Naive thymus-derived CD8-positive, alpha-beta T cell (primary cell): ENCODE measurements at regions not wholly inside any gene's neighbourhood (a gene's known extent, or its start where the extent isn't known, plus 50 kb on each side); places are given as distances from the start of the nearest gene placed in this dataset.

Experiments
- ATAC-seq, 2 donors: fragments of 150-1000 bp; cut with Tn5 transposase in 1 of 2; sonication (Bioruptor Pico), chemical (Tn5 transposase) in 1 of 2; 1 replicate in 1 of 2; 2 replicates in 1 of 2; pipeline ENCODE4 v1.10.0; 2021; ENCODE audit warnings: mild to moderate bottlenecking in 2 of 2, moderate library complexity in 2 of 2
- POLR2A ChIA-PET: fragments of 350-600 bp; sonication (Branson Sonifier 250); formaldehyde crosslinking; loops from one replicate; lab custom pipeline; 2021; ENCODE audit warnings: antibody characterized with exemption; lab: Charles Lee
- DNase-seq, 10 donors: peaks; one replicate each; pipeline versions ENCODE4 v3.0.0 to v3.0.0-alpha.2; 2020 to 2022
- H3K27ac Mint-ChIP-seq, 10 donors: one replicate each; pipeline ENCODE4 v1.8.0; 2020 to 2022; ENCODE audit warnings: mild to moderate bottlenecking in 10 of 10, mixed read lengths in 10 of 10, moderate library complexity in 4 of 10, inconsistent platforms in 1 of 10
- H3K27me3 Mint-ChIP-seq, 5 donors: one replicate each; pipeline ENCODE4 v1.8.0; 2021 to 2022; ENCODE audit warnings: mixed read lengths in 5 of 5
- H3K36me3 Mint-ChIP-seq, 3 donors: one replicate each; pipeline ENCODE4 v1.8.0; 2020 to 2022; ENCODE audit warnings: mixed read lengths in 3 of 3, mild to moderate bottlenecking in 2 of 3, inconsistent platforms in 1 of 3
- H3K4me1 Mint-ChIP-seq, 4 donors: one replicate each; pipeline ENCODE4 v1.8.0; 2021 to 2022; ENCODE audit warnings: mixed read lengths in 4 of 4
- H3K4me3 Mint-ChIP-seq, 10 donors: one replicate each; pipeline ENCODE4 v1.8.0; 2020 to 2022; ENCODE audit warnings: mild to moderate bottlenecking in 10 of 10, mixed read lengths in 10 of 10, moderate library complexity in 6 of 10, inconsistent platforms in 1 of 10
- H3K9me3 Mint-ChIP-seq, 9 donors: one replicate each; pipeline ENCODE4 v1.8.0; 2020 to 2022; ENCODE audit warnings: mixed read lengths in 9 of 9, mild to moderate bottlenecking in 3 of 9, inconsistent platforms in 1 of 9, moderate library complexity in 1 of 9

DNA sequence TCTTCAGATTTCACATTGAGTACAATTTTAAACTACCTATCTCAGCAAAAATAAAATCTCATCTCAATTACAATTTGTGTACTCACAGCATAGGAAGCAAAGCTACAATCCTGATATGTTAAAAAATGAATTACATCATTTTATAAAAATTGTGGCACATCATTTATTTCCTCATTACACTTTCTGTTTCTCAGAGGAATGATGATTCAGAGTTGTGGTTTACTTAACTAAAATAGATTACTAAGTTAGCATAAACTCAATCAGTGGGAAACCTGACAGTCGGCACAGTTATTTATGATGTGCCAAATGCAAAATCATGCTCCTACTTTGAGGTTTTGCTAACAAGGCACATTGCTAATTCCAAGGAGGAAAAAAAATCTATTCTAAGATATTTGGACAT lies 325.0 kb downstream of the FBXO8 start:
- H3K4me1 Mint-ChIP-seq = no peaks in the 10 kb centered on the region
- H3K36me3 Mint-ChIP-seq = no peaks in the 10 kb centered on the region
- peaks cover 0 to 14% (median 0%) of the 10 kb centered on the region in 9 donors for H3K9me3 Mint-ChIP-seq
- no peak overlapping the region for H3K4me3 Mint-ChIP-seq
- POLR2A ChIA-PET = no interaction called here
- no peak for DNase-seq
- H3K27me3 Mint-ChIP-seq = no peaks in the 10 kb centered on the region
- no peak for ATAC-seq
- H3K27ac Mint-ChIP-seq = no peak overlapping the region

DNA sequence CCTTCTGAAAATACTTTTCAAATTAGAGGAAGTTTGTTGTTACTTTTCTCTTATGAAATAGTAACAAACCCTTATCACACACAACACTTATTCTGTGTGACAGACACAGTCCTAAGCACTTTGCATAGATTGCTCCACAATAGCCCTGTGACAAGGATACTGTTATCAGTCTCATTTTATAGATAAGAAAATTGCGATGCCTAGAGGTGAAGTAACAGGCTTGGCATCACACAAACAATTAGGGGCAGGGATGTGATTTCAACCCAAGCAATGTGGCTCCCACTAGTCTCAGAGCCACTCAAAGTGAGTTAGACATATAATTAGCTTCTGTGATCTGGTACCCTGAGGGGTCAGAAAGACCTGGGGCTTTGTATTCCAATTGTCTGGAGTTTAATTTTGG lies 339.9 kb downstream of the FBXO8 start:
- Mint-ChIP-seq H3K9me3 (no peaks in the 10 kb centered on the region), H3K36me3 (no peaks in the 10 kb centered on the region), H3K27me3 (peaks cover 0 to 1% (median 0%) of the 10 kb centered on the region in 5 donors), H3K4me3 (no peak overlapping the region), H3K4me1 (no peaks in the 10 kb centered on the region), H3K27ac (no peak overlapping the region)
- DNase-seq (no peak), ATAC-seq (no peak)
- POLR2A ChIA-PET = no interaction called here

DNA sequence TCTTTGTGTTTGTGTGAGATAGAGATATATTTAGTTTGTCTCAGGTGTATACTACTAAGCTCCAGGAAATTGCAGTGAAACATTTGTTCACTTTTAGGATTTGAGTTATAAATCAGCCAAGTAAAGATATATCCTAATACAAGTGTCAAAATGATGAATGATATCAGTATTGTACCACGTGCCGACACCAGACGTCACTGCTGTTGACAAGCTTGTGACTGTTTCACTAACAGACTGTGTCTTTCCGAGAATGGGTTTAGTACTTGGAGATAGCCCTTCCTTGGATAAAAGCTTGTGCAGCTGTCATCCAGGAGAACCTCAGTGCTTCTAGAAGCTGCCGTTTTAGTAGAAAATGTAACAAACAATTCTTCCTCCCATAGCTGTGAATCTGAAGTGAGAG lies 343.3 kb downstream of the FBXO8 start:
- Mint-ChIP-seq H3K9me3 (no peaks in the 10 kb centered on the region), H3K36me3 (no peaks in the 10 kb centered on the region), H3K4me3 (no peak overlapping the region), H3K4me1 (no peaks in the 10 kb centered on the region), H3K27ac (no peak overlapping the region), H3K27me3 (peaks cover 3 to 12% (median 4%) of the 10 kb centered on the region in 5 donors)
- ATAC-seq (no peak), DNase-seq (no peak)
- POLR2A ChIA-PET = no interaction called here

DNA sequence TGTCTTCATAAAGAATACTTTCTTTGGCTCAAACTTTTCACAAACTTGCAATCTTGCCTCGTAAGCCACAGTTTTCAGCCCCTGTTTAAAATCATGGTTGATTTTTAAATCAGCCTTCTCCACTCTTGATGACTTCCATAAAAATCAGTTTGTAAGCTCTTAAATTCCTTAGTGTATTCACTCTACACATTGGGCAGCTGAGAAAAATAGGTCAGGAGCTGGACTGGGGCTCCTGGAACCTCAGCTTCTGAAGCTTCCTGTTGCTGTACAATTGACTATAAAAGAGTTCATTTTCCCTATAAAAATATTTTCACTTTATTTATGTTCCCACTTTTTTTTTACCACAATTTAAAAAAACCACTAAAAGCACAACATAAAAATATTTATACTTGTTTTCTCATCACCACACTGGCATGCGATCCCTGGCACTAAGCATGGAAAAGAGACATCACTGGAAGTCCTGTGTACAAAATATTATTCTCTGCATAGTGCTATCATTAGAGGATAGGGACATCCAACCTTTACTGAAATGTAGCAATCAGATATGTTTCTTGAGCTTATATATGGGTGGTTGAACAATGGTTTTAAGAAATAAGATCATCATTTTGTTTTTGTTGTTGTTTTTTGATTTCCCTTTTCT lies 345.7 kb downstream of the FBXO8 start:
- Mint-ChIP-seq H3K9me3 (no peaks in the 10 kb centered on the region), H3K27ac (no peak overlapping the region), H3K4me3 (no peak overlapping the region), H3K36me3 (no peaks in the 10 kb centered on the region), H3K27me3 (peaks cover 3 to 12% (median 5%) of the 10 kb centered on the region in 5 donors), H3K4me1 (no peaks in the 10 kb centered on the region)
- POLR2A ChIA-PET = no interaction called here
- ATAC-seq (no peak), DNase-seq (no peak)

DNA sequence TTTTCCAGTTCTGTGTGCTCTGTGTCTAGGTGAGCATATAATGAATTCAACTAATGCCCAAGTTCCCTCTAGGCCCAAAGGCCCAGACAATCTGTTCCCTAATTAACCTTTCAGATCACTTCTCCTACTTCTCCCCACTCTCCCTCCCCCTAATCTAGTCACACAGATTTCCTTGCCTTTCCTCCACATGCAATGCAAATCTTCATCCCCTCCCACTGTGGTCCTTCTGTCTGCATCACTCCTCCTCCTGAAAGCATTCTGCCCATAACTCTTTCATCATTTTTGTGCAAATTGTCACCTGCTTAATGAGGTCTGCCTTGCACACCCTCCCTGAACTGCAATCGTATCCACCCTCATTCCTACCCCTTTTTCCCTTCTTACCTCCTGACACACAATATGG lies 346.6 kb downstream of the FBXO8 start:
- Mint-ChIP-seq H3K4me3 (no peak overlapping the region), H3K4me1 (no peaks in the 10 kb centered on the region), H3K27ac (no peak overlapping the region), H3K9me3 (no peaks in the 10 kb centered on the region), H3K27me3 (peaks cover 3 to 12% (median 5%) of the 10 kb centered on the region in 5 donors), H3K36me3 (no peaks in the 10 kb centered on the region)
- ATAC-seq = no peak
- no peak for DNase-seq
- POLR2A ChIA-PET = no interaction called here

DNA sequence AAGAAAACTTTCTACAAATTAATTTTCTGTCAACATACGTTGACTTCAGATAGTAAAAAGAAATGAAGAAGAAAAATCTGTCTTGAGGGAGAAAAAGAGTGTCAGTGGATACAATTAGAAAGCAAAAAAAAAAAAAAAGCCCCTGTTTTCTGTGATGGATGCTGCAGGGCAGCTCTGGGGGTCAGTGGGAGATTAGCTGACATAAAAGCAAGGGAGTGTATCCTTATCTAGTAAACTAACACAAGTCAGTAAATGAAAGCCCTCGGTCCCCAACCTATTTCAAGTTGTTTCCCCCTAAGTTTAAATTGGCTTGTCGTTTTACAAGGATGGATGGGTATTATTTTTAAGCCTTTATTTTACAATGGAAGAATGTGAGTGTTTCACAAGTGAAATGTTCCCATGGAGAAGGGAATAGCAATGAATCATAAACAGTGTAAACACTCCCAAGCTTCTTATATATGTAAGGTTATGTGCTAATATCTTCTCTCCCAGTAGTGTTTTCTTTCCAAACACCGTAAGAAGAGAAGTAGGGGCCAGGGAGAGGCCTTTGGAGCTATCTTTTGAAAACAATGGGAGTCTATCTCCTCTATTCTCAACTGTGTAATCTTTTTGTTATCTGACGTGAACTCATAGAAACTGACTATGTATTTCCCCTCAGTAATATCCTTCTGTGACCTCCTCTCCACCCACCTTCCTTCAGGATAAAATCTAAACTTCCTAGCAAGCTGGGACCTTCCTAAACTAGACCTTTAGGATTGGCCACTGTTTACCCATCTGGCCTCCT lies 347.7 kb downstream of the FBXO8 start:
- ATAC-seq (no peak), DNase-seq (no peak)
- Mint-ChIP-seq H3K4me3 (no peak overlapping the region), H3K27me3 (peaks cover 3 to 12% (median 4%) of the 10 kb centered on the region in 5 donors), H3K27ac (no peak overlapping the region), H3K9me3 (no peaks in the 10 kb centered on the region), H3K4me1 (no peaks in the 10 kb centered on the region), H3K36me3 (no peaks in the 10 kb centered on the region)
- POLR2A ChIA-PET = no interaction called here

DNA sequence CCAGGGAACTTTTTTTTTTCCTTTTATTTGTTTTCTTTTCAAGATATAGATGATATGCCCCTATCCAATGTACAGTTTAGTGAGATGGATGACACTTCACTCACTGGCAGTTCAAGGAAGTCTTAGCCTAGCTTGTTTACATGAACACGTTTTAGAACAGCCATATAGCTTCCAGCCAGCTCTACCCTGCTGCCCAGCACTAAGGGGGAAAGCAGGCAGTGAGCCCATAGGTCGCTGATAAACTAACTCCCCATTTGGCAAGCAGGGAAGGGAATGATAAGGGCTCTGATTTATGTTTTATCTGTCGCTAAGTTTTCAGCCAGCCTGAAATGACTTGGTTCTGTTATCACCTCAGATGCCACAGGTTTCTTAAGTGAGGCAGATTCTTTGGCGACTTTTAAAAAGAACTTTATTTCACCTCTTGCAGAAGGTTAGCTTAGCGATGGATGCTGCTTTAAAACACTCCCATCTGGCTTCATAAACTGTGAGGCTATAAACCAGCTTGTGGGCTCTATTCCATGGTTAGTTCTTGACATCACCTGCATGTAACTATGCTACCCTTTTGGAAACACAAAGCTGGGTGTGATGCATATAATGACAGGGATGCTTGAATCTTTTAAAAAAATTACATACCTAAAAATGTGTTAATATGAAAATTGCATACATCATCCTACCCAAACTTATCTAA lies 348.4 kb downstream of the FBXO8 start:
- Mint-ChIP-seq H3K27ac (no peak overlapping the region), H3K4me1 (no peaks in the 10 kb centered on the region), H3K36me3 (no peaks in the 10 kb centered on the region), H3K4me3 (no peak overlapping the region), H3K27me3 (peaks cover 3 to 12% (median 4%) of the 10 kb centered on the region in 5 donors), H3K9me3 (no peaks in the 10 kb centered on the region)
- POLR2A ChIA-PET = no interaction called here
- ATAC-seq (no peak), DNase-seq (no peak)

DNA sequence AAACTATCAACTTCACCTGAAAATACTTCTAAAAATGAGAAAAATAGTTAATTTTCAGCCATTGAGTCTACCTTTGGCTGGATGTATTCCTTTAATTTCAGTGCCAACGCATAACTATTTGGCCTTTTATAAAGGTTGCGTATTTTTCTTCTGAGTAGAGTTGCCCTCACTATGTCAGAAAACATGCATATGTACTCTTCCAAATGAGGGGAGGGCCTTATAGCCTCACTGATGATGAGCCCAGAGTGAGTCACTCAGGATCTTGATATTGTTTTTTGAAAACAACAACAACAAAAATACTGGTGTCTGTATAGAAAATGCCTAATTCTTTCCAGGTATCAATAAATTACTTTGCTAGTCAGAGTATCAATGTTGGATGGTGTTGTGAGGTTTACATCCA lies 349.3 kb downstream of the FBXO8 start:
- ATAC-seq = no peak
- H3K27ac Mint-ChIP-seq = no peak overlapping the region
- H3K4me3 Mint-ChIP-seq = no peak overlapping the region
- no peaks in the 10 kb centered on the region for H3K4me1 Mint-ChIP-seq
- peaks cover 3 to 12% (median 4%) of the 10 kb centered on the region in 5 donors for H3K27me3 Mint-ChIP-seq
- no peaks in the 10 kb centered on the region for H3K9me3 Mint-ChIP-seq
- no peak for DNase-seq
- no peaks in the 10 kb centered on the region for H3K36me3 Mint-ChIP-seq
- POLR2A ChIA-PET = no interaction called here

DNA sequence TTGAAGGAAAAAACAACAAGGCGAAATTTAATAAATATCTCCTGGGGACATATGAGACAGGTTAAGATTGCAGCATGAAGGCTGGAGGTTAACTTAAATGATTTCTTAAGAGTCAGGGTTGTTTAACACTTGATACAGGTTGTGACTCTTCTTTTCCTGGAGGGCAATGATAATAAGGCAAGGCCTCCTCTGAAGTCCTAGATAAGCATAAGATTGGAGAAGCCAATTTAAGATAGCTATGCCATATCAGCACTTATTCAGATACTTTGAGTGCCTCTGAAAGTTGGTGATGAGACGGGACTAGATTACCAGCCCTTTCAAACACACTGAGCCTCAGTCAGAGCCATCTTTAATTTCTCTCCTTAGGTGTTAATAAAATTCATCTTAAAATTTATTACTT lies 350.8 kb downstream of the FBXO8 start:
- no peak for ATAC-seq
- peaks cover 3 to 12% (median 4%) of the 10 kb centered on the region in 5 donors for H3K27me3 Mint-ChIP-seq
- no peak overlapping the region for H3K4me3 Mint-ChIP-seq
- H3K4me1 Mint-ChIP-seq = no peaks in the 10 kb centered on the region
- no peak for DNase-seq
- POLR2A ChIA-PET = no interaction called here
- no peaks in the 10 kb centered on the region for H3K9me3 Mint-ChIP-seq
- no peak overlapping the region for H3K27ac Mint-ChIP-seq
- no peaks in the 10 kb centered on the region for H3K36me3 Mint-ChIP-seq

DNA sequence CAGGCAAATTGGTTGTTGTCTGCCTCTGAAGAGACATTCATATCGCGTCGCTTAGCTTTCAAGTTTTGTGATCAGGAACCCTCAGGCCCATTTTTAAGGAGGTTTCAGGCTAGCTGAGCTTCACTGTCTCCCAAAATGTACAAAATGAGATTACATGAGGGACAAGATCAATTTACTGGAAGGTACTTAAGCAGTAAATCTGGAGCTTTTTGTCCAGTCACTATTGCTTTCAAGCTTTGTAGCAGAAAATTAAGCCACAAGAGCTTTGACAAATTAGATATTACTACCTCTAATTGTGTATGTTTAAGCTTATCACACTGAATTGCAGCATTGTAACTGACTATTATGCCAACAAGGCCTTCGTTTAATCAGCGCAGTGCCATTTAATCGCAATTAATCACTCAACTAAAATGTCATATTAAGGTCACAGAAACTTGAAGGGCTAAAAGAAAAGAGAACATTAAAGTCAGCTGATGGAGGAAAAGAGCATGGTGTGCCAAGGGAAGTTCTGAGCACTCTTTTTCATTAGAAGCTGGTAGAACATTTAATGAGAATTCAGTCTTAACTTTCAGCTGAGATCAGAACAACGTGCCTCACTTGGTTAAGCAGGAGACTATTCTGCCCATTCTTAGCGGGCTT lies 353.0 kb downstream of the FBXO8 start:
- POLR2A ChIA-PET = no interaction called here
- Mint-ChIP-seq H3K27ac (no peak overlapping the region), H3K4me3 (no peak overlapping the region), H3K36me3 (no peaks in the 10 kb centered on the region), H3K4me1 (no peaks in the 10 kb centered on the region), H3K27me3 (peaks cover 0 to 3% (median 0%) of the 10 kb centered on the region in 5 donors), H3K9me3 (no peaks in the 10 kb centered on the region)
- ATAC-seq (no peak), DNase-seq (no peak)

DNA sequence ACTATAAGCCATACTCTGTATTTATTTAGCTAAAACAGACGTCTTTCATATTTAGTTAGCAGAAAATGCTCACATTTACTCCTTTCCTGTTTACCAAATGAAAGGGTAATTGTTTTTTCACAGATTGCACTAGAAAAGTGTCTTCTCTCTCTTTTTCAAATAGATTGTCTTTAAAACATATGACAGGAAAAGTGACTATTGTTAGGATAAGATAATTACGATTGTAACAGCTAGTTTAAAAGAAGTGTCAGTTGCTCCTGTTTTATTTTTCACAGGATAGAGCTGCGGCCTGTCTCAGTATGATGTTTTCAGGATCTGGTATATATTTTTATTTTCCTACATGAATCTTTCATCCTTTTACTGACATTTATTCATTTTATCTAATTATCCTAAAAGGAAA lies 353.5 kb downstream of the FBXO8 start:
- Mint-ChIP-seq H3K4me3 (no peak overlapping the region), H3K27ac (no peak overlapping the region), H3K27me3 (peaks cover 0 to 3% (median 1%) of the 10 kb centered on the region in 5 donors), H3K4me1 (no peaks in the 10 kb centered on the region), H3K9me3 (no peaks in the 10 kb centered on the region), H3K36me3 (no peaks in the 10 kb centered on the region)
- DNase-seq = no peak
- POLR2A ChIA-PET = no interaction called here
- no peak for ATAC-seq

DNA sequence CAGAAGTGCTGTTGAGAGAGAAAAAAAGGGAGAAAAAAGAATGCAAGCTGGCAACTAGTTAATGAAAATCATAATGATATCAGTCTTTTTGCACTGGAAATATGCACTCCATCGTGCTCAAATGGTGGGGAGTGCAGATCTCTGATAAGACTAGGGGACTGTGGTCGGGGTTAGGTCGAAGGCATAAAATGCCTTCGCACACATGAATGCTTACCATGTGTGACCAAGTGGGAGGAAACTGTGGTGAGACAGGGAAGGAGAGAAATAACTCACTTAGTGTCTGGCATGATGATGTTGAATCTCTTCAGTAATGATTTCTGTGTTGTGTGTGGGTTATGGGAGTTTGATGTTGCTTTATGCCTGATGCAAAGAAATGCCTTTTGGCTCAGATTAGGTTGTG lies 358.9 kb downstream of the FBXO8 start:
- POLR2A ChIA-PET = no interaction called here
- peaks cover 0 to 9% (median 0%) of the 10 kb centered on the region in 9 donors for H3K9me3 Mint-ChIP-seq
- H3K27ac Mint-ChIP-seq = no peak overlapping the region
- peaks cover 0 to 2% (median 0%) of the 10 kb centered on the region in 3 donors for H3K36me3 Mint-ChIP-seq
- H3K27me3 Mint-ChIP-seq = peaks cover 0 to 10% (median 2%) of the 10 kb centered on the region in 5 donors
- DNase-seq = no peak
- H3K4me3 Mint-ChIP-seq = no peak overlapping the region
- no peaks in the 10 kb centered on the region for H3K4me1 Mint-ChIP-seq
- ATAC-seq = no peak

DNA sequence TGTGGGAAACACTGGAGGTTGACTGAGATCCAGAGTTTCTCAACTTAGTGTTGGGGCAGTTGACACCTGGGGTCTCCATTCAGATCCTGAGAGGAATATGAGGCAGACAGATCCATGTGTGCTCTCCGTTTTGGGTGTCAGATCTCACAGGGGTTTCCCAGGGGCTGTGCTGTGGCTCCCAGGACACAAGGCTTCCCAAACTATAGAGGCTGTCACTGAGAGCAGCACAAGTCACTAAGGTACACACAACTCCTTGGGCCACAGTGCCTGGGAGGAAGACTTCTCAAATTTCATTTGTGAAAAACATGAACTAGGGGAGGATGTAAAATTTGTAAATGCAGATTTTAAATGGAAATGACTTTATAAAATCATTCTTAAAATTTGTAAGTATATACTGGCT lies 363.6 kb downstream of the FBXO8 start:
- Mint-ChIP-seq H3K36me3 (peaks cover 0 to 2% (median 0%) of the 10 kb centered on the region in 3 donors), H3K27me3 (peaks cover 0 to 9% (median 2%) of the 10 kb centered on the region in 5 donors), H3K4me3 (no peak overlapping the region), H3K27ac (no peak overlapping the region), H3K9me3 (peaks cover 0 to 9% (median 0%) of the 10 kb centered on the region in 9 donors), H3K4me1 (no peaks in the 10 kb centered on the region)
- POLR2A ChIA-PET = no interaction called here
- DNase-seq (no peak), ATAC-seq (no peak)
